ENCODE measurements at regions not wholly inside any gene's neighbourhood (a gene's known extent, or its start where the extent isn't known, plus 50 kb on each side); places are given as distances from the start of the nearest gene placed in this dataset.
"Not testable (repeated sequence)": the region's sequence is repeated elsewhere in the genome, so short reads cannot be mapped to it uniquely, and the experiment has no call there.

DNA sequence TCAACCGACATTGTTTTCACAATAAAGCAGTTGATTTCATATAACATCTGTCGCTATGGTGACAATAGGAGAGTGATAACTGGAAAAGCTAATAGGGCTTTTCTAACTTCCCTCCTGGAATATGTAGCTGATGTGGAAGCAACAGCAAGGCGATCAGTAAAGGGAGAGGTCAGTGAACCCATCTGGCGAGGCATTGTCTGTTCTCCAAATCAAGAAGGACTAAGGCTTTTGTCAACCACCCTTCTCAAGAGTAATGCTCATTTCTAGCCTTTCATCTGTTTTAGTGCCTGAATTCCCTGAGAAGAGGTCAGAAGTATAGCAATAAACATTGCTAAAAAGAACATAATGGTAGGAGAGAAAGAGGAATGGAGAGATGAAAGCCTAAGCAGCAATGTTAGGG lies 201.3 kb downstream of the AKAP7 start:
- DNase-seq: no peak

DNA sequence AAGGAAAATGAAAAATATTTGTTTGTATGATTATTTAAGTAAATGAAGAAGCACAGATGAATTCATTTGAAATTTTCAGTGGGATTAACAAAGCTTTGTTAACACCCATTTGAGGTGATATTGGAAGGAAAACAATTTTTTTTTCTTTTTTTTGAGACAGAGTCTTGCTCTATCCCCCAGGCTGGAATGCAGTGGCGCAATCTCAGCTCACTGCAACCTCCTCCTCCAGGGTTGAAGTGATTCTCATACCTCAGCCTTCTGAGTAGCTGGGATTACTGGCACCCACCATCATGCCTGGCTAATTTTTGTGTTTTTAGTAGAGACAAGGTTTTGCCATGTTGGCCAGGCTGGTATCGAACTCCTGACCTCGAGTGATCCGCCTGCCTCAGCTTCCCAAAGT lies 211.6 kb downstream of the AKAP7 start:
- not testable (repeated sequence) for DNase-seq

DNA sequence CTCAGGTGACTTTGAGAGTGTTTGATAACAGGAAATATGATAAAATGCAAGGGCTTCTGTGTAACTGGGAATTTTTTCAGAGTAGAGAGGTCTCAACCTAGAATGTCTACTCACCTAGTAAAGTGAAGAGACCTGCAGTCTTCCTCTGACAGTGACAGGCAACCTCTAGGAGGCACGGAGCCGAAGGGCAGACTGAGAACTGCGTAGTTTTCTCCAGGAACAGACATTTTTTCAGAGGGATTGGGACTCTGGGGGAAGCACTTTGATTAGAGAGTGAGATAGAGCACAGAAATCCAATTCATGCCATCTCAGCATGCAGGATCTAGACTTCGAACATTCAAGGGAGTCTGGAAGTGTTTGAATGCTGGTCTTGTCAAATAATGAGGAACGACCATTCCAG lies 213.3 kb downstream of the AKAP7 start:
- no peak for DNase-seq

DNA sequence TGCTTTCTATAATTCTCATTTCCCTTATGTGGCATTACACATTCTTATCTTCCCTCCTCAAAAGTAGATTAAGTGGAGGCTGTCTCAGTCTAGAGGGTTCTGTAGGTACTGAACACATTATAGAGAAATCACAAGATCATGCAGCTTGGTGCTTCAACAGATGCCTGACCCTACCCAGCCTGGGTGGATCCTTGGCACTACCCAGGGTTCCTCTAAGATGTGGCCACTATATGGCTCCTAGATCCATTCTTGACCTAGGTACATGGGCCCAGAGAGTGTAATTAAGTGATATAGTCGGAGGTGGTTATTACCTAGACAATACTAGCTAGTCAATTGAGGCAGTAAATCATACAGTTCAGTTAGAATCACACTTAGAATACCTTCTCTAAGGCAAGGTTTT lies 213.9 kb downstream of the AKAP7 start:
- no peak for DNase-seq

DNA sequence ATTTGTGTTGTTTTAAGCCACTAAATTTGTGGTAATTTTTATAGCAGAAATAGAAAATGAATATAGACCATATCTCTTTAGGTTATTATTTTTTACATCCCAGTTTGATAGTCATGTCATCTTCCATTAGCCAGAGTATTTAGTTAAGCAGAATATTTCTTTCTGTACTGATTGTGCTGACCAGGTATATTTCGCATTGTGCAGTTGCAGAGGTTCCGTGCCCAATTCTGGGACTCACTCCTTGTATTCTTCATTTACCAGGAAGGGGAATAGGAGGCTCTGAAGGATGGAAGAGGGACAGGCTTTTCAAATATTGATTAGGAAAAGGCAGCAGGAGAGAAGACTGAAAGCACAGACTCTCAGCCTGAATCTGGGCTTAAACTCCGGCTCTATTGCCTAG lies 217.8 kb downstream of the AKAP7 start:
- no peak for DNase-seq

DNA sequence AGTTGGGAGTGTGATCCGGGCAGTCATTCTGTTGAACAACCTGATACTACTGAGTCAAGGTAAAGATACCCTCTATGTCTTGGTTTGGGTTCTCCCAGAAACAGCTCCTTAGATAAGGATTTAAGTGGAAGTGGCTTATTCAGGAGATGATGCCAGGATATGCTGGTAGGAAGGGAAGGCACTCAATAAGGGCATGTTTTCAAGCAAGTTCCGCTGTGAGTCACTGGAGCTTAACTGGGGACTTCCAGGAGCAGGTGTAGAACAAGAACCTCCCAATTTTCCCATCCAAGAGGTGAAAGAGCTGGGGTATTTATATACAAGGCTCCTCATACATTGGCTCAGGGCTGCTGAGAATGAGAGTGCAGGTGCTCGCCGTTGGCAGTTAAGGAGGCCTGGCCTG lies 218.6 kb downstream of the AKAP7 start:
- DNase-seq: no peak

DNA sequence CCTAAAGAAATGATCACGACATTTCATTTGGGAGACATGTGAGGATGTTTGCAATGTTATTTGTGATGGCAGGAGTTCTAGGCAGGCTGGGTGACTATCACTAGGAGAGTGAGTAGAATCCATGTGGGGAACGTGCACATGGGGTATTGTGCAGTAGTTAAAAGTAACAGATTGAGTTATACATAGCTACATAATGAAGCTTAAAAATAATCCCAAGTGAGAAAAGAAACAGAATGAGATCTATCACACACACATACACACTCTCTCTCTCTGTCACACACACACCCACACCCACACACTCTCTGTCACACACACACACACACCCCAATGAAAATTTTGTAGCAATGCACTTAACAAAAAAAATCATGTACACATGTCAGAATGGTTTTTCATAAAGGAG lies 218.7 kb upstream of the ARG1 start:
- no peak for DNase-seq

DNA sequence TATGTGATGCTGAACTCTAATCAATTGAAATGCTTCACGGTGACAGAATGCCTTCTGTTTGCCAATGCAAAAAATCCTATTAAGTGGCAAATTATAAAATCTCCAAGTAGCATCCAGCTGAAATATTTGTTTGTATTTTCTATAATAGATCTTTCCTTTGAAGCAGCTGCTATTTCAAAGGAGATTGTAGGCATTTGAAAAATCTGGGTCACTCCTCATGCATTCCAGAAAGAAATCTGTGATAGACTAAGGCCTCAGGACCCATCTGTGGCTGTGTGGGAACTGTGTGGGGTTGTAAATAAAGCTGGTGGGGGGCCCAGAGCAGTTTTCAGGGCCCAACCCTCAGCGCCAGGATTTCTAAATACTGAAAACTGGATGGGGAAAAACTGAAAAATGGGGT lies 216.9 kb upstream of the ARG1 start:
- no peak for DNase-seq

DNA sequence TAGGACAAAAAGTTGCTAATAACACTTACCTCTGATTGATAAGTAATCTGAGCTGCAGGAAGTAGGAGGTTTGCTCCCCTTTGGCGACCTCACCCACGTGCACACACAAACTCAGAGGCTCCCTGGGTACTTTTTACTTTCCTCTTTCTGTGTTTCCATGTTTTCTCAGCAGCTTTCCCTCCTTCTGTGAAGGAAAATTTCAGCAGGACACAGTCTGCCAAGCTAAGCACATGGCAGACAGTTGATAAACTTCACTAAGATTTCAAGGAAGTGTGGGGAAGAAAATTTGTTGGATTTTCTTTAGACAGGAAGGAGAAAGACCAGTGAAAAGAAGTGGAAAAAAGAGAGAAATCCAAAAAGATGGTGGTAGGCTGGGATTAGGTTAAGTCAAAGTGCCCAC lies 215.5 kb upstream of the ARG1 start:
- no peak for DNase-seq

DNA sequence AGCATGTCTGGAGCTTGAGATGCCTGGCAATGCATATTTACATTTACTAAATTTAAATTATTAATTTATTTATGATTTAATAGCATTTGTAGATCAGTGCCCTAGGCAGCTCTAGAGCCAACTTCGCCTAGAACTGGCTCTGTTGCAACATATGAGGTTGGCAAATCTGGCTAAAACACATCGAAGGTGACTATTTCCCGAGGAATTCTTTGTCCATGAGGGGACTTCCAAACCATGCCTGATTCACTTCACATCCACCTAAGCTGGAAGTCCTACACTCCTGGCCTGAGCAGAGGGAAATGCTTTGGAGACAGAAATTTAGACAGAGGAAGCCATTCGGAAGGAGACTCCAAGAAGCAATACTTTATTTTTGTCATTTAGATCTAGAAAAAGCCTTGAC lies 211.0 kb upstream of the ARG1 start:
- DNase-seq: no peak

DNA sequence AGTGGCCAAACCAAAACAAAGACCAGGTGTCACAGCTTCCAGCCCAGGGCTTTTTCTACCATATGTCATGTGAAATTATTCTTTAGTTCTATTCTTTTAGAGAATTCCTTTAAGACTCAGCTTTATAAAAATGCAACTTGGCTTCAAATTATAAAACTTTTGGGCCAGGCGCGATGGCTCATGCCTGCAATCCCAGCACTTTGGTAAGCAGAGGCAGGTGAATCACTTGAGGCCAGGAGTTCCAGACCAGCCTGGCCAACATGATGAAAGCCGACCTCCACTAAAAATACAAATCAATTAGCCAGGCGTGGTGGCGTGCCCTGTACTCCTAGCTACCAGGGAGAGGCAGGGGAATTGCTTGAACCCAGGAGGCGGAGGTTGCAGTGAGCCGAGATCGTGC lies 210.3 kb upstream of the ARG1 start:
- no peak for DNase-seq

DNA sequence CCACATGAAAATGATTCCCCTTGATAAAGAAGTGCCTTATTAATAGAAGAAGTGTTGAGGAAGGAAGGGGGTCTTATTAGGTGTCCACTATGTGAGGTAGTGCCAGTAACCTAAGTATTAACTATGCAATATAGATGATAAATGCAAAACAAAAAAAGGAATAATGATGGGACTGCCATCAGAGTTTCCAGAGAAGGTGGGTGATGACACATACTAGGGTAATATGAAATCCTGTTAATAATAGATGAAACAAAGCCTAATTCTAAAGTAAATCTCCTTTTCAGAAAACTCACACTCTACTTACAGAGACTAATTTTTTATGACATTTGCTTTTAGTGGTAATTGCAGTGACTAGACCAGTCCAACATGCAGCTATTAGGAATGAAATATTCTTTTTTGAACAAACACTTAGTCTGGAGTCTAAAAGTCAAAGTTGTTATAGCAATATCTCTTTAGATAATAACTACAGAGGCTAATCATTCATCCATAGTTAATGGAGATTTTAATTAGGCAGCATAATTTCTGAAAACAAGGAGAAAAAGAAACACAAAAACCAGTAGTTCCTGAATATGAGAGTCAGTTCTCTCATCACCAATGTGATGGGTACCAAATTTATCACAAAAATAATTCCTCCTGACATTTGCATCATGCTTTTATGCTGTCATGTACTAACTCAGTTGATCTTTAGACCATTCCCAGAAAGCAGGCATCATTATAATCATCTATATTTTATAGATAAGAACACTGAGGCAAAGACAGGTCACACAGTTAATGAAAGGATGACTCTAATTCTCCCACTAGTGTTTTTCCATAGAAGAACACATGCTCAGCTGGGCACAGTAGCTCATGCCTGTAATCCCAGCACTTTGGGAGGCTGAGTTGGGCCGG lies 208.8 kb upstream of the ARG1 start:
- no peak for DNase-seq

DNA sequence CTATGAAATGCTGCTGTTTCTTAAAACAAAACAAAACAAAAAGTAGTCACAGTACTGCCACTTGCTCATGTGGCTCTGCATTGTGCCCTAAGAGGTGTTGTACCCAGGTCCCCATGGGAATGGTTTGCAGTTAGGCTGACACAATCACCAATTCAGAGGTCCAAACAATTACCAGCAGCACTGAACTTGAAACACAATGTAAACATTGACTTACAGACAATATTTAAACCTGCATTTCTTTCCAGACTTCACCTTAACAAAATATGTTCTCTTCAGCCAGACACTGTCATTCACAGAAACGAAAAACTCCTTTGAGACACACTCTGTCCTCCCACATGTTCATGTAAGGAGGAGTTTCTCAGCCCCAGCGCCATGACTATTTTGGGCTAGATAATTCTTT lies 206.8 kb upstream of the ARG1 start:
- DNase-seq: no peak

DNA sequence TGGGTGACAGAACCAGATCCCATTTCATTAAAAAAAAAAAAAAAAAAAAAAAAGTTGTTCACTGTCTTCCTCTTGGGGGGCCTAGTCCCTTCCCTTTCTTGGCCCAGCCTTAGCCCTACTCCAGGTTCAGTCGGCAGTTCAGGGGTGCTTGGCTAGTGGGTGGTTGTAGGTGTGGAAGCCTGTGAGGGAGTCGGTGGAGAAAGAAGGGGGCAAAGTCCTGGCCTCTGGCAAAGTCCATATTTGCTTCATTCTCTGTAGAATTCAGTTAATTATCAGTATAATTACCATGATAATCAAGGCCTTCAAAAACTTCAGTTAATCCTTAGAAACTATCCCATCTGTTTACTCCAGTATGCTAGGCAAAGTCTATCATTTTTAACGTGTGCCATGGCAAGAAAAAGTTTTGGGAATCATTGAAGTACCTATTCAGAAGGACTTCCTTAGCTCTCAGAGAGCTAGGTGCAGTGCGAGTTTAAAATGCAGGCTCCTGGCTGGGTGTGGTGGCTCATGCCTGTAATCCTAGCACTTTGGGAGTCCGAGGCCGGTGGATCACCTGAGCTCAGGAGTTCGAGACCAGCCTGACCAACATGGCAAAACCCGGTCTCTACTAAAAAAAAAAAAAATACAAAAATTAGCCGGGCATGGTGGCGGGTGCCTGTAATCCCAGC lies 205.7 kb upstream of the ARG1 start:
- no peak for DNase-seq

DNA sequence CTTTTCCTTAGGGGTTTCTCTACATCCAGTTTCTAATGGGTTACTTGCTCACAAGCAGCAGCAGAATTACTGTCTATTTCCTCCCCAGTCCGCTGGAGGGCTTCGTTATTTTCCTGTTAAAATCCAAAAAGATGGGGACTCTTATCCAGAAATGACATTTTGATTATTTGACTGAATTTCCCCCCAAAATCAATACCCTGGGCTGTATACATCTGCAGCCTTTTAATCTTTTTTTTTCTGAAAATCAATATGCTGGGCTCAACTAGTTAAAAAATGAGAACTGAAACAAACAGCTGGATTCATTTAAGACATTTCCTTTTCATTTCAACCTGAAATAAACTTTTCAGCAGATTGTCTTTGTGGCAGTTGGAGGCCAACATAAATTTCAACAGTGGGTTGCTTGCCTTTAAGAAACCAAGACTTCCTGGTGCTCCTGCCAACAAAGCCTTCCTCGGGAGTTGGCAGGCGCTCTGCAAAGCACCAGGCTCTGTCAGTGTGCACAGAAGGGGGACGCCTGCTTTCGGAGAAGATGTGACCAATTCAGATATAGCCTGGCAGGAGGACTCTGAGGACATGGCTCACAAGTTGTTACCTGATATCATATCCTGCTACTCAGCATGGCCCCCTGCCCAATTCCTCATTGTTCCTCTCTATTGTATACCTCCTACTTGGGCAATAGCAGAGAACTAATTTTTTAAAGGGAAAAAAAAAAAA lies 204.7 kb upstream of the ARG1 start:
- DNase-seq: no peak

DNA sequence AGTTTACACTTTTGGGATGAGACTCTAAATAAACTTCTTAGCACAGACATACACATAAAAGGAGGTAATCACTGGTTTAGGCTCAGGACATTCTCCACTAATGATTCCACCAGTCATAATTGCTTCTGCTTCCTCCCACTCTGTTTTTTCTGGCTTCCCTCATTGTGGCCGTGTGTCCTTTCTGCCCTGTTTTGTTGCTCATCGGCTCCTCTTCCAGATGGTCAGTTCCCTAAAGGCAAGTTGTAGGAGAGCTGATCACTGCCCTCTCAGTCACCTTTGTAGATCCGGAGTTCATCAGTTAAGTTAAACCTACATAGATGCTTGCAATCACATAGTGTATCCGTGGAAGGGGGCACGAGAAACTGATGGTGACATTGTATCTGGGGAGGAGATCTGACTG lies 200.5 kb upstream of the ARG1 start:
- no peak for DNase-seq

DNA sequence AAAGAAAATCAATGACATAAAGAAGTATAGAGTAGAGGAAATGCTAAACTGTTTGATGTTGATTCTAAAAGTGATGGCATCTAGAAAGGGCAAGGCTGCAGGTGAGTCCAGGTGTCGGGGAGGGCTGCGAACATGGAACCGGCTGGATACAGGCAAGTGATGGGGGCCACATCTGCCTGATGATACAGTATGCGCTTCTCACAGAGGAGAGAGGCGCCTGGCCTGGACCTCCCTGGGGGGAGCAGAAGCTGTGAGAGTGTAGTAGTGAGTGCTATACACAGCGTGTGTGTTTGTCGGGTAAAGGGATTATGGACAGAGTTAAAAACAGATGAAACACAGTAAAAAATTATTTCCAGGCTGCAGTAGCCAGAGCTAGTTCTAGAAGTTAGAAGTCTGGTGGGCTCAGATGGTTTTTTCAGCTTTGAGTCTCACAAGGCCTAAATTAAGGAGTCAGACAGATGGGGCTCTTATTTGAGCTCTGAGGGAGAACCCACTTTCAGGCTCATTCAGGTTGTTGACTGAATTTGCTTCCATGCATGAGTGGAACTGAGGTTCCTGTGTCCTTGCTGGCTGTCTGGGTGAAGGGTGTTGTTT lies 195.8 kb upstream of the ARG1 start:
- no peak for DNase-seq

DNA sequence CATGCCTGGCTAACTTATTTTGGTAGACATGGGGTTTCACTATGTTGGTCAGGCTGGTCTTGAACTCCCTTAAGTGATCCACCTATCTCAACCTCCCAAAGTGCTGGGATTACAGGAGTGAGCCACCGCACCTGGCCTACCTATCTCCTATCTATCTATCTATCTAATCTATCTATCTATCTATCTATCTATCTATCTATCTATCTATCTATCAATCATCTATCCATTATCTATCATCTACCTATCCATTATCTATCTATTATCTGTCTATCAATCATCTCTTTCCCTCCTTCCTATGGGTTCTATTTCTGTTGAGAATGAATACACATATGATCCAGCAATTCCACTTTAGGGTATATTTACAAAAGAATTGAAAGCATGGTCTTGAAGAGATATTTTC lies 194.2 kb upstream of the ARG1 start:
- DNase-seq: no peak

DNA sequence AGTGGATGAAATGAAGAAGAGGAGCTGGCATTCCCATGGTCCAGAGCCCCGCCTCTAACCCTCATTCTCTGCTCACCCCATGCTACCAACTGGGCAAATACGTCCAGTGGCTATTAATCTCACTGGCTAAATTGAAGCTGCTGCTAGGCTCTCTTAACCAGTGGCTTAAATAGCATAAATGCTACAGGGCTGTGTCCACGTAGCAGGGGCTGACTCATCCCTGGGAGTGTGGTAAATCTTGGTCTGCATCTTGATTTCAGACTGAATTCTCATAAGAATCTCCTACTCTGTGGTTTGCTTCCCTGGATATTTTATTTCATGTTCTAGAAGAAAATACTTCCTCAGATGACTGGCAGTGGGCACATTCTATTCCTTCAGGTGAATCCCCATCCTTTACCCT lies 193.1 kb upstream of the ARG1 start:
- DNase-seq: no peak

DNA sequence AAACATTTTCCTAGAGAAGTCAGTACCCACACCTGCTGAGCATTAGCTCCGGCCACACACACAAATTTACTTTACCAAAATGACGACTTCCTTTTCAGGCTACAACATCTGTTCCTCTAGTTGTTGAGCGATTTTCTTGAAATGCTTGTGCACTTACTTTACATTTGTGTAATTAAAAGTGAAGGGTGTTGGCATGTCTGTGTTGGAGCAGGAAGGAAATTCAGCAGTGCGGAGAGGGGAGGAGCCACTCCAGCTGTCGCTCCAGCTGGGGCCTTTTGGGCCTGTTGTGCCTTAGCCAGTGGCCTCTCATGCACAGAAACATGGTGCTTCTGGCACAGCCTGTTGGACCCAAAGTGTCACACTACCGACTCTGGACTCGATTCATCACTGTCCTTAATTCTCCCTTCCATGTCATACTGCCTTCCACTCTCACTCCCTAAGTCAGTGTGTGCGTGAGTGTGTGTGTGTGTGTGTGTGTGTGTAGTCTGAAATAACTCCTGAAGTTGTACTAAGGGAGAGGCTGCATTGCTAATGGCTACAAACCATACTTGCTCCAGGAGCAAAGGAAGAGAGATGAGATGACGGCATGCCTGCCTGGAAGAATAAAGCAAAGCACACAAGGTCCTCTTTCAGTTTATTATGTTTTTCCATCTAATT lies 191.8 kb upstream of the ARG1 start:
- no peak for DNase-seq

DNA sequence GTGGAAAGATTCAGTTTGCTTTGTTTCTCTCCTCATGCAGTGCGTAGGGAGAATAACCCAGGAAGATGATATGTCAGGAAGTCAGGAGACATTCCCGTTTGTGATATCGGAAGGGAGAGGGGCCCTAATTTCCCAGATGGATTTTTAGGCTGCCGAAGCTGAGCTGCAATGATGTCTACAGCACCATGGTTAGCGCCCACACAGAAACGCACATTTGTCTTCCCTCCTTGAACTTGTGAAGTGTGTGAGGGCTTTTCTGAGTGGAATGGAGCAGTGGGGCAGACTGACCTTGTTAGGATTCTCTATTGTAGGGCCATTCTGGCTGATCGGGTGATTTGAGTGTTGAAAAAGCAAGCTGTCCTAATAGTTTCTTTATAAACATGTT lies 191.3 kb upstream of the ARG1 start:
- DNase-seq: no peak

DNA sequence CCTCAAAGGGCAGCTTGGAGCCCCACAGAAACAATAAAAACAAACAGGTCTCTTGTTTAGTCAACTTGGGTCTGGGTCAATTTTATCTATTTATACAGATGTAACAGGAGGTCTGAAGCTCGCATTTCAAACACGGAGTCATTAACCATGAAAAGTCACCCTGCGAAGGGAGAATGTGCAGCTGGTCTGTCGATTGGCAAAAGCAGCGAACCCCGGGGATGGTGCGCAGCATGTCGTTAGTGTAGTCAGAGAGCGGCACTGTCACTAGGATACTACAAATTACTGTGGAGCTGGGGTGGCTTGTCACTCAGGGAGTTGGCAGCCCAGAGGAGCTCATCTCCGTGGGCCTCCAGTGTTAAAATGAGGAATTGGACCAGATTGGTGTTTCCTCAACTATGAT lies 190.4 kb upstream of the ARG1 start:
- DNase-seq: no peak

Data from DMS153 (cell line).